ENCODE measurements at regions not wholly inside any gene's neighbourhood (a gene's known extent, or its start where the extent isn't known, plus 50 kb on each side); places are given as distances from the start of the nearest gene placed in this dataset.

- no peak for DNase-seq (ENCODE audit: low read depth)
Observed at GRCh38 chr2:23292024-23292423, 93.0 kb upstream of the KLHL29 start.

GRCh38 chr2:23293063-23293462 is 91.9 kb upstream of the KLHL29 start:
- DNase-seq (ENCODE audit: low read depth): no peak

DNA sequence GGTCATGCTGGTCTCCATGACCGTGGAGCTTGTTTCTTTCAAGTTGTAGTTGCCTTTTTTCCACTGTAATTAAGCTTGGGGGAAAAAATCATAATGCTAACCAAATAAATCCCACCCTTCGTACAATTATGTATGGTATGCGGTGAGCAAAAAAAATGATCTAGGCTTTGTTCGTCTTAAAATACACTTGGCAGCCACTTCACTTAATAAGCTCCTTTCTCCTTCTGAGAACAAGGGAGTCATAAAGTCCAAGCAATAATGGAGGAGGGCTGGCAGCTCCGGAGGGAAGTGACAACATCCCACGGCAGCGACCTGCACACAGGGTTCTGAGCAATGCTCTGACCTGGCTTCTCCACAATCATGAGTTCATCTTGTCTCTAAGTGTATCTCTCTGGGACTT is 91.2 kb upstream of the KLHL29 start:
- no peak for DNase-seq (ENCODE audit: low read depth)

GRCh38 chr2:23294238-23294637 is 90.7 kb upstream of the KLHL29 start:
- DNase-seq (ENCODE audit: low read depth): no peak

GRCh38 chr2:23296691-23297090 is 88.3 kb upstream of the KLHL29 start:
- DNase-seq (ENCODE audit: low read depth): no peak

- no peak for DNase-seq (ENCODE audit: low read depth)
Observed at GRCh38 chr2:23297112-23297511, 87.9 kb upstream of the KLHL29 start.

DNA sequence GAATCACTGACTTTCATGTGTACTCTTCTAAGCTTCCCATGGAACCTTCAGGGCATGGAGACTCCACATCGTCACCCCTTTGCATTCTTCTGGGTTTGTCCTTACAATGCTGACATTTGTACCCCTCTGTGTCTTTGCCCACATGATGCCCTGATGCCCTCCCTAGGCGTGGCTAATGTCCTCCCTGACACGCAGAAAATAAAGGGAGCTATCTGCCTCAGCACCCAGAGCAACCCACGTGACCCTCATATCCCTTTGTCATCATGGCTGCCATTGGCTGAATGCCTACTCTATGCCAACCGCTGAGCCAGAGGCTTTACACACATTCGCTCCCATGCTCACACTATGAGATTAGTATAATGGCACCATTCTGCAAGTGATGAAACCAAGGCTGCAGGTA is 86.4 kb upstream of the KLHL29 start:
- DNase-seq (ENCODE audit: low read depth): no peak

DNA sequence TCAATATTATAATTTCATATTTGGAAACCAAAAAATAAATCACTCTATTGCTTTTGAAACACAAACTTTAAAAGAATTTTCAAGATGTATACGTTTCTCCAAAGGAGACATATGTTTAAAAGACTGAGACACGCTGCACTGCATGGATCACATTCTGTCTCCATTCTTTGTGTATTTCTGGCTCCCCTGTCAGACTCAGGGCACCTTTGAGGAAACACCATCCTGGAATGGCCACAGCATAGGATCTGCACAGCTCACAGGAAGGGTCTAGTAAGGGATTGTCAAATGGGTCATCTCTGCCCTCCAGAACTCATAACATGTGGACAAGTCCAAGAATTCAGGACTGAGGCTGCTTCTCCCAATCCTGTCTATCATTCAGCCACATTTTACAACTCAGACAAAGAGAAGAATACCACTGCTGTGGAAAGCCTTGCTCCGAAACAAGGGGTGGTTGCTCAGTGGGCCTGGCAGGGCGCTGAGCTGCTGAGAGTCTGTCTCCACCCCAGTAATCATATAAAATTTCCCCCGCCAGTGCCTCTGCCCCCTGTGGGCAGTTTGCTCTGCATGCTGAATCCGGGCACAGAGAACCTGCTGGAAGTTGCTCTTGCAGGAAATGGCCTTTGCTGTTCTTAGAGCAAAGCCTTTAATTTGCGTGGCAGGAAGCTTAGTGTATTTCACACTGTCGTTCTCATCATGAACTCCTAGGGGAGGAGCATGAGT is 85.3 kb upstream of the KLHL29 start:
- no peak for DNase-seq (ENCODE audit: low read depth)

DNA sequence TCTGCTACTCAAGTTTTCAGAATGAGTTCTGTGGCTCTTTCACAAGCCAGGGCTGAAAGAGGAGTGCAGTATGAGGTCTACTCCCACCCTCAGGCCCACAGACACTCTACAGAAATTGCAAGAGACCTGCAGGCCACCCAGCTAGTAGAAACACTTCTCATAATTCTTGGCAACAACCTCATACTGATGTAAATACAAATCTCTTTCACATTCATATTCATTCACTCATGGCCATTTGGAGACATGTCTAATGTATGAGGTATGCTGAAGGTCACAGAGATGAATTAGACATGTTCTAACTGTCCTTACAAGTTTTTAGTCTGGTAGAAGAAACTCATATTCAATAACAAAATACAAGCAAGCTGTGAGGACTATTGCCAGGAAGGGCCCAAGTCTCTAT is 83.8 kb upstream of the KLHL29 start:
- DNase-seq (ENCODE audit: low read depth): no peak

GRCh38 chr2:23302591-23302990 is 82.4 kb upstream of the KLHL29 start:
- no peak for DNase-seq (ENCODE audit: low read depth)

- DNase-seq (ENCODE audit: low read depth): no peak
Observed at GRCh38 chr2:23306401-23306800, 78.6 kb upstream of the KLHL29 start.

GRCh38 chr2:23311186-23311585 is 73.8 kb upstream of the KLHL29 start:
- DNase-seq (ENCODE audit: low read depth): no peak

DNA sequence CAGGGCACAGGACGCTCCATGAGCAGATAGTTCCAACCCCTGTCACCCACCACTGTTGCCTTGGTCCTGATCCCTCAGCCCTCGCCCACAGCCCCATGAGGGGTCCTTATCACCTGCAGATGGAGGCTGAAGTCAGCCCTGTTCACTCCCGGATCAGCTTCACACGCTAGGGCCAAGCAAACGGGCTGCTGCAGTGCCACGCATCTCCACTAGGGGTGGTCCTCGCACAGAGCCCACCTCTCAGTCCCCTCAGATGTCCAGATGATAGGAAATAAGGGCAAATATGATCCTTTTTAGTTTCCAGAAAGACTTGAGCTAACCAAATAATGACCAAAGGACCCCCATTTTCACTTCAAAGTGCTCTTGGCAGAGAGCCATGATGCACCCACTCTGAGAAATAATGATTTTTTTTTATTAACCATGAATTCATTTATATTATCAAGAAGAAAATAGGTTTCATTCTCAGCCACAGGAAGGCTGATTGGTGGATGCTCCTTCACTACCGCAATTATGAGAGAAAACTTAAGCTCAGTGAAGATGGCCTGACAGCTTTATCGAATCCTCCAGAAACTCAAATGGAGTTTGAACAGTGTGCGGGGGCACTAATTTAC is 71.9 kb upstream of the KLHL29 start:
- no peak for DNase-seq (ENCODE audit: low read depth)

DNA sequence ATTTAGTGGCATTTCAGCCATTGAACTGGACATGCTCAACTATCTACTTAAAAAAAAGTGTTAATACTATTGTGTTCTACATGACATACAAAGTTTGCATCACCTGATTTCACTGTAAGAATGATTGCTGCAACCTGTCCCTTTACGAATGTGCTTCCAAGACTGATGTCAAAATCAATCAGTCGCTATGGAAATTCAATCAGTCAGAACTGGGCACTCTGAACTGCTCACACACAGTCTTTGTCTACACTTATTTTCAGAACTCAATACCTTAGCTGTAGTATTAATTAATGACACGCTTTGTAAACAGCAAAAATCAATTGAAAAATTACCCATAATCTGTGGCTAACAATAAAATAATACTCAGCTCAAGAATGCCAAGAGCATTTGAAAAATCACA is 70.3 kb upstream of the KLHL29 start:
- DNase-seq (ENCODE audit: low read depth): no peak

DNA sequence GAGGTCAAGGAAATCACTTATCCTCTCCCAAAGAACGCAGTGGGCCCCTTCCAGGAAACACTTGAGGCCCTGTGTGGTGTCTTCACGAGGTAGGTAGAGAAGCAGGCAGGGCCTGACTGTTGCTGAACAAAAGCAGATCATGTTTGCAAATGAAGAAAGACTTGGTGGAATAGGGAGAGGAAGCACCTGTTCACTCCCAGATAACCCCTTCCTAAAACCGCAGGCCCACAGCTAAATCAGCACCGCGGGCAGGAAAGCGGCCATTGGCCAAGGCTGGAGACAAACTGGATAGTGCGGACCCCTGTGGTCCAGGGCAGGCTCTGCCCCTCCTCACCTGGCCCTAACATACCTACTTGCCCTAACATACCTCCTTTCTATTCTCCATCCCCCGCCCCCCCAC is 64.9 kb upstream of the KLHL29 start:
- DNase-seq (ENCODE audit: low read depth): no peak

- no peak for DNase-seq (ENCODE audit: low read depth)
Observed at GRCh38 chr2:23321751-23322150, 63.2 kb upstream of the KLHL29 start.

DNA sequence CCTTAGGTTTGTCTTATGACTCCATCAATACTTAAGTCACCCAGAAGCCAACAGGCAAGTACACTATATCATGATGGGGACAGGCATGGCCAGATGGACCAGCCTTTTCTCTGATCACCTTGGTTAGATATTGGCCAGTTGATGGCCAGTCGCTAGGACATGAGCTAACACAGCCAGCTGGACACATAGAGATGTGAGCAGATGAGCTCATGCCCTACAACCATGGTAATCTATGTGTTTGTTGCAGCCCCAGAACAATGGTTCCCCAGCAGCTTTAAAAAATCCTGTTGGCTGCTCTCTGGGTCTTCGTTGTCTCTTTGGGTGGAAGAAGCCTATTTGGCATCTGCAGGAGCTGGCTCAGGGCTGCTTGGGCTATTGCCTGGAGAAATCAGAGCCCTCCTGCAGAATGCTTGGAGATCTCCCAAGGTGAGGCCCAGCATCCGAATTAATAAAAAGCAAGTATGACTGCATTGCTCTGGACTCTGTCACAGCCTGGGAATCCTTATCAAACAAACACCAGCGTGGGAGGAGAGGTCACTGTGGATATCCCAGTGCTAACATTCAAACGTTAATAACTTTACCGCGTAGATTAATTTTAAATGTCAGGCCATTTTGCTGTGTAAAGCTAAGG is 62.3 kb upstream of the KLHL29 start:
- no peak for DNase-seq (ENCODE audit: low read depth)

- no peak for DNase-seq (ENCODE audit: low read depth)
Observed at GRCh38 chr2:23323198-23323916, 61.6 kb upstream of the KLHL29 start.

GRCh38 chr2:23323917-23324680 is 60.9 kb upstream of the KLHL29 start:
- DNase-seq (ENCODE audit: low read depth): no peak

GRCh38 chr2:23326330-23326729 is 58.6 kb upstream of the KLHL29 start:
- DNase-seq (ENCODE audit: low read depth): no peak

DNA sequence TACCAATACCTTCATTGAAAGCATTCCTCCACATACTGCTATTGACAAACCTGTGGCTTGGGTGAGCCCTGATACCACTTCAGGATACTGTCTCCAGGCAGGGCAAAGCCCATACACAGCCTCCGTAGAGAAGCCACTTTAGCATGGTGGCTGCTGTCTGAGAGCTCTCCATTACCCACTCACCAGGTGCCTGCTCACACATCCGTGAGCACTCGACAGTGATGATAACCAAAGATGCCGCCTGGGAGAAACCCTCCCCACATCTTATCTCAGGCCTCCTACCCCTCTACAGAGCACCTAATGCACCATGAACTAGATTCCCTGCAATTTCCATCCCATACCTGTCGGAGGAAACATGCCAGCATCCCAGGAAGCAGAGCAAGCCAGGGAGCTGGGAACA is 57.6 kb upstream of the KLHL29 start:
- no peak for DNase-seq (ENCODE audit: low read depth)

- DNase-seq (ENCODE audit: low read depth): no peak
Observed at GRCh38 chr2:23327887-23328286, 57.1 kb upstream of the KLHL29 start.
